ENCODE measurements at regions not wholly inside any gene's neighbourhood (a gene's known extent, or its start where the extent isn't known, plus 50 kb on each side); places are given as distances from the start of the nearest gene placed in this dataset.
"Not testable (repeated sequence)": the region's sequence is repeated elsewhere in the genome, so short reads cannot be mapped to it uniquely, and the experiment has no call there.

DNA sequence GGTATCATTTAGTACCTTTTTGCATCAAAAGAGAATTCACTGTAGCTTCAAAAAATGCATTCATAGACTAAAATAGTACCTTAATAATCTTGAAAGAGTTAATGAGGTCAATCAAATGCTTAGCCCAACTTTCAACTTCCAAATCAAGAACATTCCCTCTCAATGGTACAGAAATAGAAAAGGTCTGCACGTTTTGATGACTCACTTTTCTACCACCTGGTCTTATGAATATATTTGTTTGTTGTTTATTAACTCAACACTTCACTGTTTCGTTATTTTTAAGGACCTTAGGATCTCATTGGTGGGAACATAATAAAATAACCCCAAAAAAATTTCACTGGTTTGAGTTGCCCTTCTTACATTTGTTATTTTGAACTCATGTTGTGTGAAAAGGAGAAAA is 229.5 kb downstream of the MEF2C start:
- H3K27me3 Mint-ChIP-seq, result peaks cover 56% of the 10 kb centered on the region
- DNase-seq, result no peak
- peaks cover 2% of the 10 kb centered on the region for H3K9me3 Mint-ChIP-seq
- H3K4me3 Mint-ChIP-seq, result no peak overlapping the region
- H3K27ac Mint-ChIP-seq, result no peak overlapping the region
- H3K4me1 Mint-ChIP-seq (ENCODE audit: low read depth), result no peaks in the 10 kb centered on the region
- H3K36me3 Mint-ChIP-seq (ENCODE audit: low read depth), result no peaks in the 10 kb centered on the region

DNA sequence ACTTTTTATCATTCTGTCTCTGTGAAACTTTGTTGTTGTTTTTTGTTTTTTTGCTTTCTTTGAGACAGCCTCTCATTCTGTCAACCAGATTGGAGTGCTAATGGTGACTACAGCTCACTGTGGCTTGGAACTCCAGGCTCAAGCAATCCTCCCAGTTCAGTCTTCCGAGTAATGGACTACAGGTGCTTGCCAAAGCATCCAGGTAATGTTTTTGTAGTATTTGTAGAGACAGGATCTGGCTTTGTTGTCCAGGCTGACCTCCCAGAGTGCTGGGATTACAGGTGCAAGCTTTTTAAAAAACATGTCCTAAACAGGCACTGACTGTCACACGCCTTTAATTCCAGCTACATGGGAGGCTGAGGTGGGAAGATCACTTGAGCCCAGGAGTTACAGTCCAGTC is 235.1 kb downstream of the MEF2C start:
- peaks cover 40% of the 10 kb centered on the region for H3K27me3 Mint-ChIP-seq
- DNase-seq, result no peak
- H3K36me3 Mint-ChIP-seq (ENCODE audit: low read depth), result no peaks in the 10 kb centered on the region
- no peak overlapping the region for H3K4me3 Mint-ChIP-seq
- no peak overlapping the region for H3K27ac Mint-ChIP-seq
- H3K9me3 Mint-ChIP-seq, result no peaks in the 10 kb centered on the region
- H3K4me1 Mint-ChIP-seq (ENCODE audit: low read depth), result no peaks in the 10 kb centered on the region

DNA sequence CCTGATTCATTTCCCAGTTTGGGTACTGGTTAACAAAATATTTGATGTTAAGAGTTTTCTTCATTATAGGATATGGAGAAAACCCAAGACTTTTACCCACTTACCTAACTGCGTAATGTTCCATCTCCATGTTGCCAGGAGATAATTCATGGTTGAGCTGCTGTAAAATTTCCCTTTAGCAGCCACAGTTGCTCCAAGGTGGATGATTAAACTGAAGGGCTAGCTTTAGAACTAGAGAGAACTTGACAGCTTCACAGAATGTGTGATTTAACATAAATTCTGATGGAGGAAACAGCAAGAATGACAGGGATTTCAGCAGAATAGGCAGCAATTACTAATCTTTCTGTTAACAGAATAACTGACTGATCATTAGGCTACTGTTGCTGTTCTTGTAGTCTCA is 236.1 kb downstream of the MEF2C start:
- Mint-ChIP-seq H3K27me3 (peaks cover 37% of the 10 kb centered on the region), H3K27ac (no peak overlapping the region), H3K4me1 (ENCODE audit: low read depth) (no peaks in the 10 kb centered on the region), H3K9me3 (no peaks in the 10 kb centered on the region), H3K36me3 (ENCODE audit: low read depth) (no peaks in the 10 kb centered on the region), H3K4me3 (no peak overlapping the region)
- no peak for DNase-seq

DNA sequence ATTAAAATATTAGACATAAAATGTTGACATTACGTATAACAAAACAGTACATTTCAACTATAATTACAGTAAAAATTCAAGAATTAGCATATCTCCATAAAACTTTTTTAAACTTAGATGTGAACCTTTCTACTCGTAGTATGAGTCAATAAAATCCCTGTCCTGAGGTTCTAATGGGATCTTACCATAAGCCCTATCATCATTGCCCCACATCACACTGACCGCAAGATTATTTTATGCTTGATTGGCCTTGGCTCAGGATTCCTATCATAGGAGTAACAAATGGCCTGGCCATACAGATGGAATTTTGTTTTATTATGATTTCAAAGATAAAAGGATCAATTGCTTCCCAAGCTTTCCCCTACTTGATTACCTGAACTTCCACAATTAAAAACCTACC is 238.3 kb downstream of the MEF2C start:
- H3K36me3 Mint-ChIP-seq (ENCODE audit: low read depth), result no peaks in the 10 kb centered on the region
- peaks cover 32% of the 10 kb centered on the region for H3K27me3 Mint-ChIP-seq
- no peak overlapping the region for H3K27ac Mint-ChIP-seq
- H3K9me3 Mint-ChIP-seq, result no peaks in the 10 kb centered on the region
- H3K4me3 Mint-ChIP-seq, result no peak overlapping the region
- no peak for DNase-seq
- no peaks in the 10 kb centered on the region for H3K4me1 Mint-ChIP-seq (ENCODE audit: low read depth)

DNA sequence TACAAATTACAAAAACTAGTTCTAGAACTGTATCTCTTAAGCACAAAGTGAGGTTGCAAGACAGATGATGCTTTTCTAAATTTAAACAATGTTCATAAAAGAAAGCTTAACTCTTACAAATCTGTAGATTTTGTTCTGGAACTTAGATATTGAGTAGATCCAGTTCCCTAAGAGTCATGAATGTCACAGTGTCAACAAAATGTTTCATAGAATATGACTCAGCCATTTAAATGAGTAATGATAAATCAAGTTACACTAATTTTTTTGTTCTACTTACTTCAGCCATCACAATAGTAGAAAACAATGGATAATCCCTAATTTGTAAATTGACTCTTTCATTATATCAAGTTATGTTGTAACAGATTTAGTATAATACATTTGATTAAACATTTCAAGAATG is 239.7 kb downstream of the MEF2C start:
- Mint-ChIP-seq H3K4me3 (no peak overlapping the region), H3K36me3 (ENCODE audit: low read depth) (no peaks in the 10 kb centered on the region), H3K27ac (no peak overlapping the region), H3K9me3 (no peaks in the 10 kb centered on the region), H3K27me3 (peaks cover 31% of the 10 kb centered on the region), H3K4me1 (ENCODE audit: low read depth) (no peaks in the 10 kb centered on the region)
- no peak for DNase-seq

DNA sequence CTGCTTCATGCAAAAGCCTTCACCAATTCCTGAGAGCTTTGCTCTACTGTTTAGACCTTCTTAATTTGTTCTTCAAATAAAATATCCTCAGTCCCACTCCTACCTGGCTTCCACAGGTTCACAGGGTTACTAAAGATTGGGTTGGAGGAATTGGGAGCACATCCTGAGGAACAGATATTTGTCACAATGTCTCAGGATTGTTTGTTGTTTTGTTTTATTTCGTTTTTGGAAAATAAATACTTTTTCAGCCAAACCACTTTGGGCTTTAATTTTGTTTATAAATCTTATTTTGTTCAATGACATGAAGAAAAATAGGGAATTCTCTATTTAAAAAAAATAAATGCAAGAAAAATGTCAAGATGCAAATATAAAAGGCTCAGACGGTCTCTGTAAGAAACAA is 249.0 kb downstream of the MEF2C start:
- Mint-ChIP-seq H3K4me3 (no peak overlapping the region), H3K27me3 (peaks cover 16% of the 10 kb centered on the region), H3K27ac (no peak overlapping the region), H3K9me3 (no peaks in the 10 kb centered on the region), H3K36me3 (ENCODE audit: low read depth) (no peaks in the 10 kb centered on the region), H3K4me1 (ENCODE audit: low read depth) (no peaks in the 10 kb centered on the region)
- no peak for DNase-seq

DNA sequence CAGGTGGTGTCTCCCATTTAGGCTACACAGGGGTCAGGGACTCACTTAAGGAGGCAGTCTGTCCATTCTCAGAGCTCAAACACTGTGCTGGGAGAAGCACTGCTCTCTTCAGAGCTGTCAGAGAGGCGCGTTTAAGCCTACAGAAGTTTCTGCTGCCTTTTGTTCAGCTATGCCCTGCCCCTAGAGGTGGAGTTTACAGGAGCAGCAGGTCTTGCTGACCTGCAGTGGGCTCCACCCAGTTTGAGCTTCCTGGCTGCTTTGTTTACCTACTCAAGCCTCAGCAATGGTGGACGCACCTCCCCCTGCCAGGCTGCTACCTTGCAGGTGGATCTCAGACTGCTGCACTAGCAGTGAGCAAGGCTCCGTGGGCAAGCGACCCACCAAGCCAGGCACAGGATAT is 260.1 kb downstream of the MEF2C start:
- not testable (repeated sequence) for H3K4me1 Mint-ChIP-seq (ENCODE audit: low read depth); DNase-seq; H3K4me3 Mint-ChIP-seq; H3K27ac Mint-ChIP-seq; H3K36me3 Mint-ChIP-seq (ENCODE audit: low read depth)
- Mint-ChIP-seq H3K27me3 (peaks cover 23% of the 10 kb centered on the region), H3K9me3 (peaks cover 13% of the 10 kb centered on the region)

DNA sequence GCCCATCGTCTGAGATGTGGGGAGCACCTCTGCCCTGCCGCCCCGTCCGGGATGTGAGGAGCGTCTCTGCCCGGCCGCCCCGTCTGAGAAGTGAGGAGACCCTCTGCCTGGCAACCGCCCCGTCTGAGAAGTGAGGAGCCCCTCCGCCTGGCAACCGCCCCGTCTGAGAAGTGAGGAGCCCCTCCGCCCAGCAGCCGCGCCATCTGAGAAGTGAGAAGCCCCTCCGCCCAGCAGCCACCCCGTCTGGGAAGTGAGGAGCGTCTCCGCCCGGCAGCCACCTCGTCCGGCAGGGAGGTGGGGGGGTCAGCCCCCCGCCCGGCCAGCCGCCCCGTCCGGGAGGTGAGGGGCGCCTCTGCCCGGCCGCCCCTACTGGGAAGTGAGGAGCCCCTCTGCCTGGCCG is 267.2 kb downstream of the MEF2C start:
- peaks cover 13% of the 10 kb centered on the region for H3K9me3 Mint-ChIP-seq

DNA sequence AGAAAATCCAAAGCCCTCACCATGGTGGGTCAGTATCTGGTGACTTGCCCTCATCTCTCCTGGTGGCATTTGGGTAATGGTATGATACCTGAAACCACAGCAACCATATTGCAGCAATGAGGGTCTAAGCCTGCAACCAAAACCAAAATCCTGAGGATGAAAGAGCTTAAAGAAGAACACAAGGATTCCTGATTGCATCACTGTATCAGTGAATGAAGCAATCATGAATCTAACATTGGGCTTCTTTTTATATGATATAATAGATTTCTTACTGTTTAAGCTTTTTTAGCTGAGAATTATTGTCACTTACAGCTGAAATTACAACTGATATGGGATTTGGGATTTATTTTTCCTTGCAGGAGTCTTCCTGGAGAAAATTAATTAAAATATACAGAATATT is 269.9 kb downstream of the MEF2C start:
- no peaks in the 10 kb centered on the region for H3K36me3 Mint-ChIP-seq (ENCODE audit: low read depth)
- no peak overlapping the region for H3K4me3 Mint-ChIP-seq
- H3K4me1 Mint-ChIP-seq (ENCODE audit: low read depth), result no peaks in the 10 kb centered on the region
- H3K27ac Mint-ChIP-seq, result no peak overlapping the region
- peaks cover 10% of the 10 kb centered on the region for H3K9me3 Mint-ChIP-seq
- H3K27me3 Mint-ChIP-seq, result peaks cover 15% of the 10 kb centered on the region
- no peak for DNase-seq

More for the DNA sequence above, 267.2 kb downstream of the MEF2C start:
- not testable (repeated sequence) for H3K27me3 Mint-ChIP-seq; DNase-seq; H3K4me1 Mint-ChIP-seq (ENCODE audit: low read depth); H3K36me3 Mint-ChIP-seq (ENCODE audit: low read depth); H3K4me3 Mint-ChIP-seq; H3K27ac Mint-ChIP-seq

DNA sequence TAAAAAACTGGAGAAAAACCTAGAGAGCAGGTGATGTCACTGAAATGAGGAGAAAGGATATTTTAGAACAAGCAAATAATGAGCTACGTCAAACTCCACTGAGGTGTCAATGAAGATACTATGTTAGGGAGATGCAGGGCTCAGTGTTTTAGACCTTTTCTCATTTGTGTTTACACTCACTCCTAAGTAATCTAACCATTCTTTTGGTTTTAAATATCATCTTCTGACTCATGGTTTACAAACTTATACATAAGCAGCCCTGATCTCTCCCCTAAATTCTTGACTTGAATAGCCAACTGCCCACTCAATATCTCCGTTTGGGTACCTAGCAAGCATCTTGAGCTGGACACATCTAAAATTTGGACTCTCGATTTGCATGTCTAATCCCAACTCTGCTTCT is 272.4 kb downstream of the MEF2C start:
- H3K4me1 Mint-ChIP-seq (ENCODE audit: low read depth), result no peaks in the 10 kb centered on the region
- no peak for DNase-seq
- H3K27ac Mint-ChIP-seq, result no peak overlapping the region
- H3K36me3 Mint-ChIP-seq (ENCODE audit: low read depth), result no peaks in the 10 kb centered on the region
- H3K9me3 Mint-ChIP-seq, result peaks cover 8% of the 10 kb centered on the region
- no peak overlapping the region for H3K4me3 Mint-ChIP-seq
- H3K27me3 Mint-ChIP-seq, result peaks cover 18% of the 10 kb centered on the region

DNA sequence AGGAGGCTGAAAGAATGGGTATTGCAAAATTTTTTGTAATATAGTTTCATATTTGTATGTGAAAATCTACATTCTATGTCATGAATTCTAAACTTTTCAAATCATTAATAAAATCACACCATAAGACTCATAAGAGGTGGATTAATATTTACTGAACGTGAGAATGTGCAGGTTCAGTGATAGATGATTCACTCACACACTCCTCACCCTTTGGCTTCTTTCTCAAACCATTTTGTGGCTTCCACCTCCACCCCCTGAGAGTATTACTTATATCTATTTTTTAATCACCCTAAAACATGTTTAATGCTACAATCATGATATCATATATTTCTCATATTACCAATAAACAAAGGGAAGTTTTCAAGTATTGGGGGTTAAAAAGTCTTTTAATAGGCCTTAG is 275.5 kb downstream of the MEF2C start:
- H3K36me3 Mint-ChIP-seq (ENCODE audit: low read depth), result no peaks in the 10 kb centered on the region
- no peak overlapping the region for H3K27ac Mint-ChIP-seq
- H3K4me1 Mint-ChIP-seq (ENCODE audit: low read depth), result no peaks in the 10 kb centered on the region
- DNase-seq, result no peak
- H3K4me3 Mint-ChIP-seq, result no peak overlapping the region
- H3K9me3 Mint-ChIP-seq, result no peaks in the 10 kb centered on the region
- peaks cover 23% of the 10 kb centered on the region for H3K27me3 Mint-ChIP-seq

DNA sequence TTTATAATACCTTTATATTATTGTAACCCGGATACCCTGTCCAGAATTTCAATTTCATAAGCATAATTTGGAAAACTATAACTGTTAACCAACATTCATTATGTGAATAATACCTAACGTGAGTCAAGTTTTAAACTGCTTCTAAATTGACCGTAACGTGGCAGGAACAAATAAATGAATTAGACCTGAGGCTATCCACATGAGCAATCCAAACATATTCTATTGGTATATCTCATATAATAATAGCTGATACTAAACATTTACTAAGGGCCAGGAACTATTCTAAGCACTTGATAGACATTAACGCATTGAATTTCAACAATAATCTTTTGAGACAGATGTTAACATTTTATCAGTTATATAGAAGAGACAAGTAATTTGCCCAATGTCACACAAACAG is 276.4 kb downstream of the MEF2C start:
- no peak overlapping the region for H3K27ac Mint-ChIP-seq
- H3K9me3 Mint-ChIP-seq, result no peaks in the 10 kb centered on the region
- no peaks in the 10 kb centered on the region for H3K4me1 Mint-ChIP-seq (ENCODE audit: low read depth)

DNA sequence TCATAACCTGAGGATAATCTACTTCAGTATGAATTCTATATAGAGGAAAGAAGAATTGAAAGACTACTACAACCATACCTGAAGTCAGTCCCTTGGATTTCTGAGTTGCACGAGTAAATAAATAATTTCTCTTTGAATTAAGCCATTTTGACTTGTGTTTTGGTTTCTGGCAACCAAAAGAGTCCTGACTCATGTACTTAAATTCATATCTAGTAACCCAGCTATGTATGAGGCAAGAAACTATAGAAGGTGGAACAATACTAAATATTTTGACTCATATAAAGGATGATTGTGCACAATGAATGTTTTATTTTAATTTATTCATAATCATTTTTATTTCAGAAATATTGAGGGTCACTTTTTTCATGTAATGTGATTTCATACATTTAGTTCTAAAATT is 276.8 kb downstream of the MEF2C start:
- no peak overlapping the region for H3K4me3 Mint-ChIP-seq
- no peaks in the 10 kb centered on the region for H3K9me3 Mint-ChIP-seq
- DNase-seq, result no peak
- H3K27me3 Mint-ChIP-seq, result peaks cover 18% of the 10 kb centered on the region
- H3K27ac Mint-ChIP-seq, result no peak overlapping the region
- no peaks in the 10 kb centered on the region for H3K4me1 Mint-ChIP-seq (ENCODE audit: low read depth)
- no peaks in the 10 kb centered on the region for H3K36me3 Mint-ChIP-seq (ENCODE audit: low read depth)

More for the DNA sequence above, 276.4 kb downstream of the MEF2C start:
- no peak overlapping the region for H3K4me3 Mint-ChIP-seq
- DNase-seq, result no peak
- no peaks in the 10 kb centered on the region for H3K36me3 Mint-ChIP-seq (ENCODE audit: low read depth)
- peaks cover 22% of the 10 kb centered on the region for H3K27me3 Mint-ChIP-seq

DNA sequence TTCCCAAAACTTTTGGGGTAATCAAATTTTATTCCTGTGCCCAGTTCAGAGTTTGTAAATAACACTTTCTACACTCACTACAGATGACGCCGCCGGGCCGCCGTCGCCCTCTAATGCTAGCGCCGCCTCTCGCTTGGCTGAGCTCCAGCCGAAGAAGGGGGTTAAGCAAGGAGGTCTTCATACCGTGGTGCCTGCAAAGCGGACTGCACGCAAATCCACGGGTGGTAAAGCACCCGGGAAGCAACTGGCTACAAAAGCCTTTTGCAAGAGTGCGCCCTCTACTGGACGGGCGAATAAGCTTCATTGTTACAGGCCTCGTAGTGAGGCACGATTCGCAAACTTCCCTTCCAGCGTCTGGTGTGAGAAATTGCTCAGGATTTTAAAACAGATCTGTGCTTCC is 280.4 kb downstream of the MEF2C start:
- H3K4me3 Mint-ChIP-seq, result no peak overlapping the region
- H3K4me1 Mint-ChIP-seq (ENCODE audit: low read depth), result no peaks in the 10 kb centered on the region
- no peaks in the 10 kb centered on the region for H3K9me3 Mint-ChIP-seq
- no peaks in the 10 kb centered on the region for H3K36me3 Mint-ChIP-seq (ENCODE audit: low read depth)
- peaks cover 13% of the 10 kb centered on the region for H3K27me3 Mint-ChIP-seq
- peak; percentile 31 for DNase-seq
- H3K27ac Mint-ChIP-seq, result no peak overlapping the region

DNA sequence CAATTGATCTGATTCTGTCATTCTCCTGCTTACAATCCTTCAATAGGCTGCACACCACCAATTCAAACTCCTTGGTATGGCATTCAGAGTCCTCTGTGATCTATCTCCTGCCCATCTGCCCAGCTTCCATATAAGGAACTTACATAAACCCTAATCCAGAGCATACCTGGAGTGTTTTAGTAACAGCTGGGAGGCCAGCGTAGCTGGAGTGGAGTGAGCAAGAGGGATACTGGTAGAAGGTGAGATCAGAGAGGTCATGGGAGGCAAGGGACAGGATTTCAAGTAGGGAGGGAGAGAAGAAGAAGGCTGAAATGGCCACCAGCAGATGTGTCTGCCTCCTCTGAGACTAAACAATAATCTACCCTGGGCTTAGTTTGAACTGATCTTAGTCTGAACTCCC is 288.5 kb downstream of the MEF2C start:
- no peaks in the 10 kb centered on the region for H3K9me3 Mint-ChIP-seq
- H3K4me1 Mint-ChIP-seq (ENCODE audit: low read depth), result no peaks in the 10 kb centered on the region

DNA sequence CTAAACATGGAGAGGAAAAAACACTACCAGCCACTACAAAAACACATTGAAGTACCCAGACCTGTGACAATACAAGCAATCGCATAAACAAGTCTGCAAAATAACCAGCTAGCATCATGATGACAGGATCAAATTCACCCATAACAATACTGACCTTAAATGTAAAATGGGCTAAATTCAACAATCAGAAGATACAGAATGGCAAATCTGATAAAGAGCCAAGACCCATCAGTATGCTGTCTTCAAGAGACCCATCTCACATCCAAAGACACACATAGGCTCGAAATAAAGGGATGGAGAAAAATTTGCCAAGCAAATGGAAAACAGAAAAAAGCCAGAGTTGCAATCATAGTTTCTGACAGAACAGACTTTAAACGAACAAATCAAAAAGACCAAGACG is 294.4 kb downstream of the MEF2C start:
- no peaks in the 10 kb centered on the region for H3K36me3 Mint-ChIP-seq (ENCODE audit: low read depth)
- H3K27me3 Mint-ChIP-seq, result peaks cover 19% of the 10 kb centered on the region
- no peak overlapping the region for H3K4me3 Mint-ChIP-seq
- H3K27ac Mint-ChIP-seq, result no peak overlapping the region
- peaks cover 18% of the 10 kb centered on the region for H3K9me3 Mint-ChIP-seq
- no peak for DNase-seq
- no peaks in the 10 kb centered on the region for H3K4me1 Mint-ChIP-seq (ENCODE audit: low read depth)

More for the DNA sequence above, 288.5 kb downstream of the MEF2C start:
- Mint-ChIP-seq H3K4me3 (no peak overlapping the region), H3K36me3 (ENCODE audit: low read depth) (no peaks in the 10 kb centered on the region), H3K27me3 (peaks cover 28% of the 10 kb centered on the region), H3K27ac (no peak overlapping the region)
- DNase-seq, result no peak

Measured in activated T-cell treated with anti-CD3 and anti-CD28 coated beads, Interleukin-2, amount 50 U/mL, for 24 hours (primary cell).